Endothelial cell (in vitro differentiated cells): ENCODE measurements at regions not wholly inside any gene's neighbourhood (a gene's known extent, or its start where the extent isn't known, plus 50 kb on each side); places are given as distances from the start of the nearest gene placed in this dataset.

Experiments used
- DNase-seq: peaks from one replicate; pipeline ENCODE4 v3.0.0; 2021; ENCODE audit warnings: low spot score
- H3K27ac Mint-ChIP-seq: one replicate; pipeline ENCODE4 v1.8.0; 2021; ENCODE audit warnings: mixed read lengths, inconsistent platforms; ENCODE audit not compliant: unreplicated experiment
- H3K27me3 Mint-ChIP-seq: one replicate; pipeline ENCODE4 v1.8.0; 2021; ENCODE audit warnings: mild to moderate bottlenecking, moderate library complexity, mixed read lengths, inconsistent platforms; ENCODE audit not compliant: unreplicated experiment
- H3K36me3 Mint-ChIP-seq: one replicate; pipeline ENCODE4 v1.8.0; 2021; ENCODE audit warnings: mild to moderate bottlenecking, low read depth, mixed read lengths, inconsistent platforms; ENCODE audit not compliant: unreplicated experiment
- H3K4me1 Mint-ChIP-seq: one replicate; pipeline ENCODE4 v1.8.0; 2021; ENCODE audit warnings: mild to moderate bottlenecking, mixed read lengths, inconsistent platforms; ENCODE audit not compliant: unreplicated experiment
- H3K4me3 Mint-ChIP-seq: one replicate; pipeline ENCODE4 v1.8.0; 2021; ENCODE audit warnings: mild to moderate bottlenecking, mixed read lengths, inconsistent platforms; ENCODE audit not compliant: unreplicated experiment
- H3K9me3 Mint-ChIP-seq: one replicate; pipeline ENCODE4 v1.8.0; 2021; ENCODE audit warnings: mixed read lengths, inconsistent platforms; ENCODE audit not compliant: unreplicated experiment
- TF ChIP-seq, protein P1 (sequence below): fragments of 200-600 bp; sonication (generic); IDR thresholded peaks from one replicate; pipeline ENCODE4 v1.5.0; 2021; ENCODE audit warnings: antibody characterized with exemption; ENCODE audit not compliant: unreplicated experiment

DNA sequence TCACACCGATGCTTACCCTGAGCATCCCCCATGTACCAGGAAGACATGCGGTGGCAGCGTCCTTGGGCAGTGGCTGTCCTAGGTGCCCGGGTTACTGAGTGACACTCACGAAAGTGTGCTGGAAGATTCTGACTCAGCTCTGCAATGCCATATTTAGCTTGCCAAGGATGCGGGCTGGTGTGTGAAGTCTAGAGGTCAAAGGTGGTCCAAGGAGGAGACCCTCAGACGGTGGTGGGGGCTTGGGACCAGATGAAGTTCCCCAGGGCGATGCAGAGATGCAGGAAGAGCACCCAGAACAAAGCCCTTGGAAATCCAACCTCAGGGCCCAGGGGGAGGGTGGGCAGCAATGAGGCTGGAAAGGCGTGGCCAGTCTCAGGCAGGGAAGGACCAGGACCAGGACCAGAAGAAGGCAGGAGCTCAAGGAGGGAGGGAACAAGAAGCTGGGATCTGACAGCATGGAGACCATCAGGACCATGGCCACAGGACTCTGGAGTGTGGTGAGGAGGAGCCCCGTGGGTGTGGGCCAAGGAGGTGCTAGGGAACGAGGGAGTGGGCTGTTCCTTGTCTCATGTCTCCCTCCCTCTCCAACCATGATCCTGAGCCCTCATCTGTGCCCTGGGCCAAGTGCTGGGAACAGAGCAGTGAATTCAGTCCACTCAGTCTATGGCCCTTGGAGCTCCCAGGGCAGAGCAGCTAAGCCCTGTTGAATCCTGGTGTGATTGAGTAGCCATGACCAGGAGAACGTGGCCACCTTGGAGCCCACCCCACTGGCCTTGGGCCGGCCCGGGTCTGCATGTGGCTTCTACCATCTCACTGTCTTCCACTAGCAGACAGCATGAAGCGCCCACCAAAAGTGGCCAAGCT, 310.1 kb upstream of the DIO3 start:
- Mint-ChIP-seq H3K4me1 (peaks cover 2% of the 10 kb centered on the region), H3K36me3 (no peaks in the 10 kb centered on the region), H3K9me3 (no peaks in the 10 kb centered on the region), H3K27me3 (peaks cover 8% of the 10 kb centered on the region), H3K4me3 (no peak overlapping the region), H3K27ac (no peak overlapping the region)
- DNase-seq: no peak
- TF ChIP-seq, protein P1, sequence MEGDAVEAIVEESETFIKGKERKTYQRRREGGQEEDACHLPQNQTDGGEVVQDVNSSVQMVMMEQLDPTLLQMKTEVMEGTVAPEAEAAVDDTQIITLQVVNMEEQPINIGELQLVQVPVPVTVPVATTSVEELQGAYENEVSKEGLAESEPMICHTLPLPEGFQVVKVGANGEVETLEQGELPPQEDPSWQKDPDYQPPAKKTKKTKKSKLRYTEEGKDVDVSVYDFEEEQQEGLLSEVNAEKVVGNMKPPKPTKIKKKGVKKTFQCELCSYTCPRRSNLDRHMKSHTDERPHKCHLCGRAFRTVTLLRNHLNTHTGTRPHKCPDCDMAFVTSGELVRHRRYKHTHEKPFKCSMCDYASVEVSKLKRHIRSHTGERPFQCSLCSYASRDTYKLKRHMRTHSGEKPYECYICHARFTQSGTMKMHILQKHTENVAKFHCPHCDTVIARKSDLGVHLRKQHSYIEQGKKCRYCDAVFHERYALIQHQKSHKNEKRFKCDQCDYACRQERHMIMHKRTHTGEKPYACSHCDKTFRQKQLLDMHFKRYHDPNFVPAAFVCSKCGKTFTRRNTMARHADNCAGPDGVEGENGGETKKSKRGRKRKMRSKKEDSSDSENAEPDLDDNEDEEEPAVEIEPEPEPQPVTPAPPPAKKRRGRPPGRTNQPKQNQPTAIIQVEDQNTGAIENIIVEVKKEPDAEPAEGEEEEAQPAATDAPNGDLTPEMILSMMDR: no peak

DNA sequence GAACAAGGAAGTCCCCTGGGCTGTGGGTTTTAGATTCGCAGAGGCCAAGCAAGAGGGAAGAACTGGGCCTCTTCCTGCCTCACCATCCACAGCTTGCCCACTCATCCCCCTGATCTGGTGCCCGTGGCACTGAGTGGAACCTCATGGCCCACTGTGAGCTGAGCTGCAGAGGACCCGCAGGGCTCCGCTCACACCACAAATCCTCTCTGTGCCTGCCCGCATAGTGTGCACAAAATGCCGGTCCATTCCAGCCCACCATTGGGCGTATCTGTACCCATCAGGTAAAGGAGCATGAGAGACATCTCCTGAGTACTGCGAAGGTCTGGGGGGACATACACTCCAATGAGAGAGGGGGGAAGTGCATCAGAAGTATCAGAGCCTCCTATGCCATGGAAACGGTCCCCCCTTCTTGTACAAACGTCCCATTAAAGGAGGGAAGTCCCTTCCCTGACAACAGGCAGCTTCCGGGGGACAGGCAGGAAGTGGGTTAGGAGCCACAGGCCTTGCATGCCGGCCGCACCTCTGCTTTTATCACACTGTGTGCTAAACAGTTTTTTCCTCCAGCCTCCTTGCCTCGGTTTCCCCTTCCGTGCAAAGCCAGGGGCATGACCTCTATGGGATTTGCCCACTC, 309.4 kb upstream of the DIO3 start:
- TF ChIP-seq, protein P1: no peak
- no peaks in the 10 kb centered on the region for H3K36me3 Mint-ChIP-seq
- no peak overlapping the region for H3K4me3 Mint-ChIP-seq
- peaks cover 8% of the 10 kb centered on the region for H3K27me3 Mint-ChIP-seq
- H3K4me1 Mint-ChIP-seq: peaks cover 5% of the 10 kb centered on the region
- DNase-seq: no peak
- H3K27ac Mint-ChIP-seq: no peak overlapping the region
- no peaks in the 10 kb centered on the region for H3K9me3 Mint-ChIP-seq

DNA sequence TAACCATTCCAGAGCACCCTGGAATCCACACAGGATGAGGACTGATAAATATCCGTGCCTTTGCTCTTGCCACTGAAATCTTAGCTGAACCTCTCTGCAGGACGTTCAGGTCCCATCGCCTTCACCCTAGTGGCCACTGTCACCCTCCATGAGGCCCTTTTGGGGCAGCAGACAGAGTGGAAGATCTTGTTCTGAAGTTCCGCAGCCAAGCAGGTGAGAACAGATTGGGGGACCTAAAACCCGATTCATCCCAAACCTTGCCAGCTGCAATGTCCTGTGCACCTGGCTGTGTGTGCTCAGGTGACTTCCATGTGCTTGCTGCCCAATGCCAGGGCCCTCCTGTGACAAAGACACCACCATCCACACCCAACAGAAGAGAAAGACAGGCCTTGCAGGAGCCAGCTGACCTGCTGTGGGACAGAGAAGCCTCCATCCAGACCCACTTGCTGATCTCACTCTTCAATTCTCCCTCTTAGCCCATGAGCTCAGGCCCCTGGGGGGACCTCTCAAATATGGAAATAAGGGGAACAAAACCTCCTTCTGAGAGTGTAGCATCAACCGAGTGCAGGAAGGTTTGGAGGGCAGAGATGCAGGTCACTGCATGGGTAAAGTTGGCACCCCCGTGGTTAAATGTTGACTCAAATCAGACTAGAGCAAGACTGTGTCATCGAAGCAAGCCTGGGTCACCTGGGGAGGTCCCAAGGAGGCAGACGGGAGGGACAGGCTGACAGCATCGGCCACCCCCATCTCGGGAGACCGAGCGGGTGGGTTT, 308.7 kb upstream of the DIO3 start:
- Mint-ChIP-seq H3K9me3 (no peaks in the 10 kb centered on the region), H3K36me3 (no peaks in the 10 kb centered on the region), H3K27ac (no peak overlapping the region), H3K4me1 (peaks cover 5% of the 10 kb centered on the region), H3K4me3 (no peak overlapping the region), H3K27me3 (peaks cover 8% of the 10 kb centered on the region)
- TF ChIP-seq, protein P1: no peak
- DNase-seq: no peak

DNA sequence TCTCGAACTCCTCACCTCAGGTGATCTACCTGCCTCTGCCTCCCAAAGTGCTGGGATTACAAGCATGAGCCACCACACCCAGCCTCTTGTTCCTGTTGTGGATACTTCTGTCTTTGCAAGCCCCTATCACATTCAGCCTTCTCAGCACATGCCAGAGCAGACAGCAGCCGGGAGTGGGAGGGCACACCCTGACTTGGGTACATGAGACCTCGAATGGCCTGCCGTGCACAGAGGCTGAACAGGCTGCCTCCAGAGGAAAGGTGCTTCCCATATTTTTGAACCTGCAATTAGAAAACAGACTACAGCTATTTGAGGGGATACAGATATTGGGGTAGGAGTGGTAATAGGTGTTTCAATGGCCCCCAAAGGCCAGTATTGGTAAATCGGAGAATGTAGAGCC, 307.3 kb upstream of the DIO3 start:
- TF ChIP-seq, protein P1: no peak
- no peaks in the 10 kb centered on the region for H3K36me3 Mint-ChIP-seq
- H3K4me1 Mint-ChIP-seq: peaks cover 5% of the 10 kb centered on the region
- no peak overlapping the region for H3K27ac Mint-ChIP-seq
- no peak for DNase-seq
- H3K9me3 Mint-ChIP-seq: no peaks in the 10 kb centered on the region
- H3K27me3 Mint-ChIP-seq: peaks cover 6% of the 10 kb centered on the region
- H3K4me3 Mint-ChIP-seq: no peak overlapping the region
